ENCODE measurements at regions not wholly inside any gene's neighbourhood (a gene's known extent, or its start where the extent isn't known, plus 50 kb on each side); places are given as distances from the start of the nearest gene placed in this dataset.

DNA sequence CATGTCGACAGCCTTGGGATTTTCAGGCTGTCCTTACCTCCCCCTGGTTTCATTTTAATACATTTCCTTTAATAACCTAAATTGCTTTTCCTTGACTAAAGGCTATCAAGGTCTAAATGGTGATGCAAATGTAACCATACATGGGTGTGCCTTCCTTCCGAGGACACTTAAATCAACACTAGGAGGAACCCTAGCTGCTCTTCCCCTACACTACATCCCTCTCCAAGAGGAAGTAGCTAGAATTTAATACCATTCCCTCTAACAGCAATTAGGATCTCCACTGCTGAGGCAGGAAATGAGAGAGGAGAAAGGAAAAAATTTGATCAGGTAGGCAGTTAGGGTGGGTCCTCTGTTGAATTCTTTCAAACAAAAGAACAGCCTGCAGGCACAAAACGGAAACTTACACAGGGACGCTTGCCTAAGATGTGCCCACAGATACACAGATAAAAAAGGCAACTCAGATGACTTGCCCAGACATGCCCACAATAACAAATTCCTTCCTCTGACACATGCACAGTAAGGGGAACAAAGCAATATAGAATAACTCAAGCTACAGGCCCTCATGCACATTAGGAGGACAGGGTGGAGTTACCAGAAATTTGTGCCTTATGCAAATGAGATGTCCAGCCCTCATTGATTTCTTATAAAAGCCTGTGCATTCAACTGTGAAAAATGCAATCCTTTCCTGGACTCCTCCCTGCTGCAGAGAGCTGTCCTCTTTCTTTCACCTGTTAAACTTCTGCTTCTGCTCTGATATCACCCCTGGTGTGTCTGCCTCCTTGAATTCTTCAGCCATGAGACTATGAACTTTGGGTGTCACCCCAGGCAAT is 1024.4 kb upstream of the CADM2 start:
- H3K9ac ChIP-seq (ENCODE audit: insufficient read length) = no peak overlapping the region
- H3K27ac ChIP-seq = no peak overlapping the region
- peaks cover 9% of the 10 kb centered on the region for H3K9me3 ChIP-seq (ENCODE audit: low read depth, low read length)
- H3K4me3 ChIP-seq = no peak overlapping the region
- H3K36me3 ChIP-seq (ENCODE audit: insufficient read depth, low read length) = no peaks in the 10 kb centered on the region
- no peak for TF ChIP-seq EZH2 (IDR thresholded peaks at IDR 0.05)
- TF ChIP-seq POLR2AphosphoS5 (IDR thresholded peaks at IDR 0.05; ENCODE audit: borderline replicate concordance, low read depth, low read length) = no peak
- no peak for DNase-seq (ENCODE audit: low read depth, low spot score)

GRCh38 chr3:83938491-83938890 is 1020.3 kb upstream of the CADM2 start:
- Histone ChIP-seq H3K36me3 (ENCODE audit: insufficient read depth, low read length) (no peaks in the 10 kb centered on the region), H3K9me3 (ENCODE audit: low read depth, low read length) (no peaks in the 10 kb centered on the region), H3K9ac (ENCODE audit: insufficient read length) (no peak overlapping the region), H3K27ac (no peak overlapping the region), H3K4me3 (no peak overlapping the region)
- TF ChIP-seq EZH2 (IDR thresholded peaks at IDR 0.05) = no peak
- TF ChIP-seq POLR2AphosphoS5 (IDR thresholded peaks at IDR 0.05; ENCODE audit: borderline replicate concordance, low read depth, low read length) = no peak
- no peak for TF ChIP-seq FOXP2 (optimal IDR thresholded peaks at IDR 0.05; ENCODE audit: control extremely low read depth, extremely low read length, insufficient read depth)
- no peak for DNase-seq (ENCODE audit: low read depth, low spot score)

DNA sequence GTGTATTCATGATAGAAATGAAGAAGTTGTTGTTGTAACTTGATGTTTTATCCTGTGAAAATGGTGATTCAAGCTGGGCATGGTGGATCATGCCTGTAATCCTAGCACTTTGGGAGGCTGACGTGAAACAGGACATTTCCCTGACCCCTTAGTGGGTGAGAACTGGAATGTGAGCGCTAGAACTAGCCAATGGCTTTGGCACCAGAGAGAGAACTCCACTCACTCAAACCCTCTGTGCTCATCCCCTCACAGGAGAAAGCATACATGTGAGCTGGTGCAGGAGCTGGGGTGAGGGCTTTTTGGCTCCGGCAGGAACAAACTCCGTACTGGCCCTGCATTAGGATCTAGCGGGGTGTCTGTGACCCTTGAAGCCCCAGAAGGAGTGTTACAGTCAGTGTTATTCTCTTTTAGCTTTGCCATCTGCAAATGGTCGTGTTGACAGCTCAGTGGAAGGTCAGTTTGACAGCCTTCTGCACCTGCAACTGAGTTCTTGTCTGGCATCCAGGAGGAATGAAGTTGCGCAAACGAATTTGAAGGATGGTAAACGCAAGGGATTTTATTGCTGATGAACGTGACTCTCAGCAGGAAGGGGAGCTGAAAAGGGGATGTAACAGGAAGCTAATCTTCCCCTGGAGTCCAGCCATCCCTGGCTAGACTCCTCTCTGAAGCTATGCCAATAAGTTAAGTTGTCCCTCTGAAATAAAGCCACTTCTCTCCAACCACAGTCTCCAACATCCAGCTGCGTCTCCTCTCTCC is 1016.6 kb upstream of the CADM2 start:
- no peak overlapping the region for H3K27ac ChIP-seq
- H3K36me3 ChIP-seq (ENCODE audit: insufficient read depth, low read length) = no peaks in the 10 kb centered on the region
- DNase-seq (ENCODE audit: low read depth, low spot score) = no peak
- TF ChIP-seq EZH2 (IDR thresholded peaks at IDR 0.05) (no peak), FOXP2 (optimal IDR thresholded peaks at IDR 0.05; ENCODE audit: control extremely low read depth, extremely low read length, insufficient read depth) (no peak), POLR2AphosphoS5 (IDR thresholded peaks at IDR 0.05; ENCODE audit: borderline replicate concordance, low read depth, low read length) (no peak)
- no peaks in the 10 kb centered on the region for H3K9me3 ChIP-seq (ENCODE audit: low read depth, low read length)
- H3K4me3 ChIP-seq = no peak overlapping the region
- no peak overlapping the region for H3K9ac ChIP-seq (ENCODE audit: insufficient read length)

DNA sequence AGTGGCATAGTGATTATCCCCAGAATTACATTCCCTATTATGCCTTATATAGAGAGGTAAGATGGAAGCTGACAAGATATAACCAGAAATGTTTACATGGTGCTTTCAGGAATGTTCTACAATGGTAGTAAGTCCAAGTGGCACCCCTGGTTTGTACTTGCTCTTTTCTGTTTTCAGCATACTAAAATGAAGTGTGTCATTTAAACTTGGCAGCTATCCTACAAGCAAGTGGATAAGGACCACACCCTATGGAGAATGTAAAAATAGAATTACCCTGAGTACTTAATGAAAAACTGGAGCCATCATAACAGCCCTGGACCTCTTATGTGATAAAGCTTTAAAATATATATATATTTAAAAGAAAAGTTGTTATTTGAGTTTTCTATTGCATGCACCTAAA is 1012.7 kb upstream of the CADM2 start:
- no peak overlapping the region for H3K9ac ChIP-seq (ENCODE audit: insufficient read length)
- no peaks in the 10 kb centered on the region for H3K9me3 ChIP-seq (ENCODE audit: low read depth, low read length)
- no peak for TF ChIP-seq FOXP2 (optimal IDR thresholded peaks at IDR 0.05; ENCODE audit: control extremely low read depth, extremely low read length, insufficient read depth)
- TF ChIP-seq POLR2AphosphoS5 (IDR thresholded peaks at IDR 0.05; ENCODE audit: borderline replicate concordance, low read depth, low read length) = no peak
- TF ChIP-seq EZH2 (IDR thresholded peaks at IDR 0.05) = no peak
- H3K36me3 ChIP-seq (ENCODE audit: insufficient read depth, low read length) = no peaks in the 10 kb centered on the region
- no peak for DNase-seq (ENCODE audit: low read depth, low spot score)
- H3K27ac ChIP-seq = no peak overlapping the region
- H3K4me3 ChIP-seq = no peak overlapping the region

GRCh38 chr3:83946554-83946953 is 1012.2 kb upstream of the CADM2 start:
- Histone ChIP-seq H3K9me3 (ENCODE audit: low read depth, low read length) (no peaks in the 10 kb centered on the region), H3K9ac (ENCODE audit: insufficient read length) (no peak overlapping the region), H3K36me3 (ENCODE audit: insufficient read depth, low read length) (no peaks in the 10 kb centered on the region), H3K4me3 (no peak overlapping the region), H3K27ac (no peak overlapping the region)
- TF ChIP-seq EZH2 (IDR thresholded peaks at IDR 0.05) = no peak
- TF ChIP-seq FOXP2 (optimal IDR thresholded peaks at IDR 0.05; ENCODE audit: control extremely low read depth, extremely low read length, insufficient read depth) = no peak
- TF ChIP-seq POLR2AphosphoS5 (IDR thresholded peaks at IDR 0.05; ENCODE audit: borderline replicate concordance, low read depth, low read length) = no peak
- DNase-seq (ENCODE audit: low read depth, low spot score) = no peak

DNA sequence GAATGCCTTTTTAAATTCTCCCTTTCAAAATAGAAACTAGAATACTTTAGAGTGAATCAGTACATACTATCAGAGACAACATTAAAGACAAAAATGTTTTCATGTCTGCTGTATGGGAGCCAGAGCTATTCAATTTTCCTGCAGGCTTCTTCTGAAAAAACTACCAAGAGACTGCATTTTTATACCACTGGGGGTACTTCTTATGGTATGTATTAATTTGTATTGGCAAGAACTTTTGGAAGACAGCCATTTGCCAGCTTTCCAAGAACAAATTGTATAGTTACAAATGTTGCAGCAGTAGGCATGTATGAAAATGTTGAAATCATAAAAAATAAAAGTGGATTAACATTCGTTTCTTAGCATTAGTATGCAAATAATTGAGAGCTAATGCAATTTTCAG is 1010.0 kb upstream of the CADM2 start:
- H3K36me3 ChIP-seq (ENCODE audit: insufficient read depth, low read length) = no peaks in the 10 kb centered on the region
- no peak for DNase-seq (ENCODE audit: low read depth, low spot score)
- TF ChIP-seq POLR2AphosphoS5 (IDR thresholded peaks at IDR 0.05; ENCODE audit: borderline replicate concordance, low read depth, low read length) (no peak), EZH2 (IDR thresholded peaks at IDR 0.05) (no peak), FOXP2 (optimal IDR thresholded peaks at IDR 0.05; ENCODE audit: control extremely low read depth, extremely low read length, insufficient read depth) (no peak)
- H3K9me3 ChIP-seq (ENCODE audit: low read depth, low read length) = no peaks in the 10 kb centered on the region
- no peak overlapping the region for H3K9ac ChIP-seq (ENCODE audit: insufficient read length)
- H3K27ac ChIP-seq = no peak overlapping the region
- no peak overlapping the region for H3K4me3 ChIP-seq

DNA sequence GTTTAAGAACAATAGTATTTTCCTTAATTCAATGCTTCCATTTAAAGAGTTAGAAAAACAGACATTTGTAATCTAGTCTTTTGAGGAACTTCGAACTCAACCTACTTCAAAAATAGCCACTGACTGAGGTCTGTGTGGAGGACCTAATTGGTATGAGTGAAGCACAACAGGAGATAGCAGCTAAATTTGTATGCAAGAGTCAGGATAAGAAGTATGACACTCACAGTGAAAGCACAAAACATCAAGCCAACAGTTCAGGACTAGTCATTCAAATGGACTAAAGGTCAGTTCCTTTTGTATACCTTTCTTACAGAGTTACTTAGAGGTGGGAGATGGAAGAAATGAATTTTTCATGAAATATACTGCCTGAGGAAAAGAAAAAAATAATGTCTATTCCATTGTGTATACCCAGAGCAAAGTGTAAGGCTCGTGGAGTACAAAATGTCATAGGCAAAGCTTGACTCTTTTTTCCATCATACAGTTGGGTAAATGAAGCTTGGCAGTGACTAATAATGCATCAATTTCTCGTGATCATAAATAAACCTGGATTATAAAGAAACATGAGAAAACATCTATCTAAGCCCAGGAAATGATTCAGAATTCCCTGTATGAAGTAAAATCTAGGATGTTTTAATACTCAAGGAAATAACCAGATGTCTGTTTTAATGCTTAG is 1005.2 kb upstream of the CADM2 start:
- H3K36me3 ChIP-seq (ENCODE audit: insufficient read depth, low read length) = no peaks in the 10 kb centered on the region
- H3K9ac ChIP-seq (ENCODE audit: insufficient read length) = no peak overlapping the region
- TF ChIP-seq FOXP2 (optimal IDR thresholded peaks at IDR 0.05; ENCODE audit: control extremely low read depth, extremely low read length, insufficient read depth) = no peak
- no peak for DNase-seq (ENCODE audit: low read depth, low spot score)
- H3K27ac ChIP-seq = no peak overlapping the region
- H3K4me3 ChIP-seq = no peak overlapping the region
- no peaks in the 10 kb centered on the region for H3K9me3 ChIP-seq (ENCODE audit: low read depth, low read length)

- no peak overlapping the region for H3K27ac ChIP-seq
Observed at GRCh38 chr3:83956431-83956830, 1002.4 kb upstream of the CADM2 start.

More at GRCh38 chr3:83956431-83956830, 1002.4 kb upstream of the CADM2 start:
- Histone ChIP-seq H3K9ac (ENCODE audit: insufficient read length) (no peak overlapping the region), H3K9me3 (ENCODE audit: low read depth, low read length) (no peaks in the 10 kb centered on the region), H3K36me3 (ENCODE audit: insufficient read depth, low read length) (no peaks in the 10 kb centered on the region), H3K4me3 (no peak overlapping the region)
- no peak for DNase-seq (ENCODE audit: low read depth, low spot score)
- TF ChIP-seq FOXP2 (optimal IDR thresholded peaks at IDR 0.05; ENCODE audit: control extremely low read depth, extremely low read length, insufficient read depth) = no peak
- no peak for TF ChIP-seq POLR2AphosphoS5 (IDR thresholded peaks at IDR 0.05; ENCODE audit: borderline replicate concordance, low read depth, low read length)
- no peak for TF ChIP-seq EZH2 (IDR thresholded peaks at IDR 0.05)
